Gastroesophageal sphincter (tissue), 3 donors: ENCODE measurements at regions not wholly inside any gene's neighbourhood (a gene's known extent, or its start where the extent isn't known, plus 50 kb on each side); places are given as distances from the start of the nearest gene placed in this dataset.

Experiments
- POLR2A ChIP-seq, 2 donors: fragments of 450-650 bp; IDR thresholded peaks; one replicate each; pipeline ENCODE4 v1.6.1; 2017; ENCODE audit warnings: antibody characterized with exemption in 2 of 2, mild to moderate bottlenecking in 2 of 2, moderate library complexity in 1 of 2
- TF ChIP-seq, protein P1 (sequence below), 4 experiments: fragments of 200-600 bp in 2 of 4; fragments of 450-650 bp in 2 of 4; sonication (generic) in 1 of 4; IDR thresholded peaks; one replicate each; pipeline ENCODE4 v1.5.1; 2017 to 2019; ENCODE audit warnings: antibody characterized with exemption in 4 of 4, mild to moderate bottlenecking in 2 of 4, moderate library complexity in 2 of 4

DNA sequence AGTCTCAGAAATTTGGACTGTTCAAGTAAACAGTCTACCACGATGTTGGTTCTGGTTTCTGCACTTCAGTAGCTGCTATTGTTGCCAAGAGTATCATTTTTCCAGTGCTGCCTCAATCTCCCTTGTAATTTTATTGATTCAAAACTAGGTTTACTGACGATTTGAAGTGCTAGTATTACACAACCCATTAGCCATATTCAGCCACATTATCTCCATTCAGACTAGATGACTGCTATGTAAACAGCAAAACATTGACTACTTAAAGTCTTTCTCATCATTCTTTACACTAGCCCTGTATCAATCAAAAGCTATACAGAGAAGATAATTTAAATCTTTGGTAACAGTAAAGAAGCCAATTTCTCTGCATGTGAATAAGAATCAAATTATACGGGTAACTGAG, 102.0 kb upstream of the TSLP start:
- TF ChIP-seq, protein P1, sequence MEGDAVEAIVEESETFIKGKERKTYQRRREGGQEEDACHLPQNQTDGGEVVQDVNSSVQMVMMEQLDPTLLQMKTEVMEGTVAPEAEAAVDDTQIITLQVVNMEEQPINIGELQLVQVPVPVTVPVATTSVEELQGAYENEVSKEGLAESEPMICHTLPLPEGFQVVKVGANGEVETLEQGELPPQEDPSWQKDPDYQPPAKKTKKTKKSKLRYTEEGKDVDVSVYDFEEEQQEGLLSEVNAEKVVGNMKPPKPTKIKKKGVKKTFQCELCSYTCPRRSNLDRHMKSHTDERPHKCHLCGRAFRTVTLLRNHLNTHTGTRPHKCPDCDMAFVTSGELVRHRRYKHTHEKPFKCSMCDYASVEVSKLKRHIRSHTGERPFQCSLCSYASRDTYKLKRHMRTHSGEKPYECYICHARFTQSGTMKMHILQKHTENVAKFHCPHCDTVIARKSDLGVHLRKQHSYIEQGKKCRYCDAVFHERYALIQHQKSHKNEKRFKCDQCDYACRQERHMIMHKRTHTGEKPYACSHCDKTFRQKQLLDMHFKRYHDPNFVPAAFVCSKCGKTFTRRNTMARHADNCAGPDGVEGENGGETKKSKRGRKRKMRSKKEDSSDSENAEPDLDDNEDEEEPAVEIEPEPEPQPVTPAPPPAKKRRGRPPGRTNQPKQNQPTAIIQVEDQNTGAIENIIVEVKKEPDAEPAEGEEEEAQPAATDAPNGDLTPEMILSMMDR (IDR thresholded peaks at IDR 0.05): no peak
- no peak for TF ChIP-seq POLR2A (IDR thresholded peaks at IDR 0.05)
